Fibroblast of lung (primary cell): ENCODE measurements at regions not wholly inside any gene's neighbourhood (a gene's known extent, or its start where the extent isn't known, plus 50 kb on each side); places are given as distances from the start of the nearest gene placed in this dataset.
"Not testable (repeated sequence)": the region's sequence is repeated elsewhere in the genome, so short reads cannot be mapped to it uniquely, and the experiment has no call there.

ENCODE experiments used
- DNase-seq, 2 donors: peaks; one replicate each; pipeline versions ENCODE4 v3.0.0 to v3.0.0-alpha.2; 2010; ENCODE audit warnings: low read depth in 2 of 2
- H2AFZ ChIP-seq: 2 replicates; pipeline ENCODE4 v1.5.1; 2012; ENCODE audit warnings: low read length, control low read depth, inconsistent platforms
- H3K27ac ChIP-seq: 2 replicates; pipeline ENCODE4 v1.5.1; 2011; ENCODE audit warnings: low read length, control low read depth; ENCODE audit not compliant: insufficient read depth
- H3K27me3 ChIP-seq: 2 replicates; pipeline ENCODE4 v1.5.1; 2011; ENCODE audit warnings: mild to moderate bottlenecking, low read length; ENCODE audit not compliant: control insufficient read depth, insufficient read depth
- H3K36me3 ChIP-seq: 2 replicates; pipeline ENCODE4 v1.5.1; 2011; ENCODE audit warnings: low read length; ENCODE audit not compliant: control insufficient read depth, insufficient read depth
- H3K4me1 ChIP-seq: 2 replicates; pipeline ENCODE4 v1.5.1; 2011; ENCODE audit warnings: low read length; ENCODE audit not compliant: control insufficient read depth, insufficient read depth; ENCODE audit errors: extremely low read depth
- H3K4me2 ChIP-seq: 2 replicates; pipeline ENCODE4 v1.5.1; 2011; ENCODE audit warnings: low read length, control low read depth; ENCODE audit not compliant: insufficient read depth; ENCODE audit errors: extremely low read depth
- H3K4me3 ChIP-seq, 4 experiments: fragments of 200-600 bp in 1 of 4; sonication (generic) in 1 of 4; replicated peaks in 1 of 4; 2 replicates each; pipeline ENCODE4 v1.5.1; 2011 to 2016; ENCODE audit warnings: low read length in 4 of 4, low read depth in 3 of 4, mild to moderate bottlenecking in 3 of 4, control low read depth in 2 of 4, inconsistent platforms in 1 of 4, mixed read lengths in 1 of 4; ENCODE audit not compliant: insufficient read depth in 1 of 4; ENCODE audit errors: control extremely low read depth in 1 of 4
- H3K79me2 ChIP-seq: 2 replicates; pipeline ENCODE4 v1.5.1; 2012; ENCODE audit warnings: mild to moderate bottlenecking, low read length, inconsistent platforms; ENCODE audit not compliant: control insufficient read depth, insufficient read depth
- H3K9ac ChIP-seq: 2 replicates; pipeline ENCODE4 v1.5.1; 2011; ENCODE audit warnings: mild to moderate bottlenecking, low read length, control low read depth; ENCODE audit not compliant: insufficient read depth
- H3K9me3 ChIP-seq: 2 replicates; pipeline ENCODE4 v1.5.1; 2012; ENCODE audit warnings: low read depth, low read length; ENCODE audit not compliant: control insufficient read depth, insufficient read depth
- H4K20me1 ChIP-seq: 2 replicates; pipeline ENCODE4 v1.5.1; 2011; ENCODE audit warnings: low read length; ENCODE audit not compliant: control insufficient read depth, insufficient read depth; ENCODE audit errors: extremely low read depth

DNA sequence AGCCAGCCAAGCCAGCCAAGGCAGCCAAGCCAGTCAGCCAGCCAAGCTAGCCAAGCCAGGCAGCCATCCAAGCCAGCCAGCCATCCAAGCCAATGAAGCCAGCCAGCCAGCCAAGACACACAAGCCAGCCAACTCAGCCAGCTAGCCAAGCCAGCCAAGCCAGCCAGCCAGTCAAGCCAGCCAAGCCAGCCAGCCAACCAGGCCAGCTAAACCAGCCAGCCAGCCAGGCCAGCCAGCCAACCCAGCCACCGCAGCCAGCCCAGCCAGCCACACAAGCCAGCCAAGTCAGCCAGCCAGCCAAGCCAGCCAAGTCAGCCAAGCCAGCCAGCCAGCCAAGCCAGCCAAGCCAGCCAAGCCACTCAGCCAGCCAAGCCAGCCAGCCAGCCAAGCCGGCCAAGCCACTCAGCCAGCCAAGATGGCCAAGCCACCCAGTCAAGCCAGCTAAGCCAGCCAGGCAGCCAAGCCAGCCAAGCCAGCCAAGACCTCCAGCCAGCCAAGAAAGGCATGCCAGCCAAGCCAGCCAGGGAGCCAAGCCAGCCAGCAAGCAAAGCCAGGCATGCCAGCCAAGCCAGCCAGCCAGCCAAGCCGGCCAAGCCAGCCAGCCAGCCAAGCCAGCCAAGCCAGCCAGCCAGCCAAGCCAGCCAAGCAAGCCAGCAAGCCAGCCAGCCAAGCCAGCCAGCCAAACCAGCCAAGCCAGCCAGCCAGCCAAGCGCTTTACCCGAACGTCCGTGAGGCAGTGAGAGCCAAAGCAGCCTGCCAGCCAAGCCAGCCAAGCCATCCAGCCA, 335.7 kb upstream of the PLGLB2 start:
- not testable (repeated sequence) for H4K20me1 ChIP-seq, H3K4me3 ChIP-seq, H3K9ac ChIP-seq, H3K9me3 ChIP-seq, H3K36me3 ChIP-seq, DNase-seq, H3K79me2 ChIP-seq, H2AFZ ChIP-seq, H3K27me3 ChIP-seq, H3K4me1 ChIP-seq, H3K27ac ChIP-seq, H3K4me2 ChIP-seq

DNA sequence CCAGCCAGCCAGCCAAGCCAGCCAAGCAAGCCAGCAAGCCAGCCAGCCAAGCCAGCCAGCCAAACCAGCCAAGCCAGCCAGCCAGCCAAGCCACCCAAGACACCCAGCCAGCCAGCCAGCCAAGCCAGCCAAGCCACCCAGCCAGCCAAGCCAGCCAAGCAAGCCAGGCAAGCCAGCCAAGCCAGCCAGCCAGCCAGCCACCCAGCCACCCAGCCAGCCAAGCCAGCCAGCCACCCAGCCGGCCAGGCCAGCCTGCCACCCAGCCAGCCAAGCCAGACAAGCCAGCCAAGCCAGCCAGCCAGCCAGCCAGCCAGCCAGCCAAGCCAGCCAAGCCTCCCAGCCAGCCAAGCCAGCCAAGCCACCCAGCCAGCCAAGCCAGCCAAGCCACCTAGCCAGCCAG, 333.6 kb upstream of the PLGLB2 start:
- H4K20me1 ChIP-seq, H3K4me3 ChIP-seq, H3K9me3 ChIP-seq, H3K9ac ChIP-seq, H3K79me2 ChIP-seq, H3K4me2 ChIP-seq, H3K27me3 ChIP-seq, H3K27ac ChIP-seq, H3K4me1 ChIP-seq, H2AFZ ChIP-seq, H3K36me3 ChIP-seq, DNase-seq: not testable (repeated sequence)

DNA sequence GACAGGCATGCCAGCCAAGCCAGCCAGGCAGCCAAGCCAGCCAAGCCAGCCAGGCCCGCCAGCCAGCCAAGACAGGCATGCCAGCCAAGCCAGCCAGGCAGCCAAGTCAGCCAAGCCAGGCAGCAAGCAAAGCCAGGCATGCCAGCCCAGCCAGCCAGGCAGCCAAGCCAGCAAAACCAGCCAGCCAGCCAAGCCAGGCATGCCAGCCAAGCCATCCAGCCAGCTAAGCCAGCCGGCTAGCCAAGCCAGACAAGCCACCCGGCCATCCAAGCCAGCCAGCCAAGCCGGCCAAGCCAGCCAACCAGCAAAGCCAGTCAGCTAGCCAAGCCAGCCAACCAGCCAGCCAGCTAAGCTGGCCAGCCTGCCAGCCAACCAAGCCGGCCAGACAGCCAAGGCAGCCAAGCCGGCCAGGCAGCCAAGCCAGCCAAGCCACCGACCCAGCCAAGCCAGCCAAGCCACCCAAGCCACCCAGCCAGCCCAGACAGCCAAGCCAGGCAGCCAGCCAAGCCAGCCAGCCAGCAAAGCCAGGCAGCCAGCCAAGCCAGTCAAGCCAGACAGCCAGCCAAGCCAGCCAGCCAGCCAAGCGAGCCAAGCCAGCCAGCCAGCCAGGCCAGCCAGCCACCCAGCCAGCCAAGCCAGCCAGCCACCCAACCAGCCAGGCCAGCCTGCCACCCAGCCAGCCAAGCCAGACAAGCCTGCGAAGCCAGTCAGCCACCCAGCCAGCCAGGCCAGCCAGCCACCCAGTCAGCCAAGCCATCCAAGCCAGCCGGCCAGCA, 332.9 kb upstream of the PLGLB2 start:
- not testable (repeated sequence) for H2AFZ ChIP-seq, H3K9me3 ChIP-seq, DNase-seq, H3K4me1 ChIP-seq, H3K79me2 ChIP-seq, H3K9ac ChIP-seq, H3K27ac ChIP-seq, H3K4me3 ChIP-seq, H3K36me3 ChIP-seq, H4K20me1 ChIP-seq, H3K4me2 ChIP-seq, H3K27me3 ChIP-seq

DNA sequence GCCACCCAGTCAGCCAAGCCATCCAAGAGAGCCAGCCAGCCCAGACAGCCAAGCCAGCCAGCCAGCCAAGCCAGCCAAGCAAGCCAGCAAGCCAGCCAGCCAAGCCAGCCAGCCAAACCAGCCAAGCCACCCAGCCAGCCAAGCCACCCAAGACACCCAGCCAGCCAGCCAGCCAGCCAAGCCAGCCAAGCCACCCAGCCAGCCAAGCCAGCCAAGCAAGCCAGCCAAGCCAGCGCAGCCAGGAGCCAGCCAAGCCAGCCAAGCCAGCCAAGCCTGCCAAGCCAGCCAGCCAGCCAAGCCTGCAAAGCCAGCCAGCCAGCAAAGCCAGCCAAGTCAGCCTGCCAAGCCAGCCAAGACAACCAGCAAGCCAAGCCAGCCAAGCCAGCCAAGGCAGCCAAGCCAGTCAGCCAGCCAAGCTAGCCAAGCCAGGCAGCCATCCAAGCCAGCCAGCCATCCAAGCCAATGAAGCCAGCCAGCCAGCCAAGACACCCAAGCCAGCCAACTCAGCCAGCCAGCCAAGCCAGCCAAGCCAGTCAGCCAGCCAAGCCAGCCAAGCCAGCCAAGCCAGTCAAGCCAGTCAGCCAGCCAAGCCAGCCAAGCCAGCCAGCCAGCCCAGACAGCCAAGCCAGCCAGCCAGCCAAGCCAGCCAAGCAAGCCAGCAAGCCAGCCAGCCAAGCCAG, 332.2 kb upstream of the PLGLB2 start:
- not testable (repeated sequence) for H4K20me1 ChIP-seq, H3K4me3 ChIP-seq, H3K9ac ChIP-seq, H3K4me2 ChIP-seq, H3K36me3 ChIP-seq, H3K9me3 ChIP-seq, H2AFZ ChIP-seq, H3K4me1 ChIP-seq, H3K27ac ChIP-seq, DNase-seq, H3K27me3 ChIP-seq, H3K79me2 ChIP-seq

DNA sequence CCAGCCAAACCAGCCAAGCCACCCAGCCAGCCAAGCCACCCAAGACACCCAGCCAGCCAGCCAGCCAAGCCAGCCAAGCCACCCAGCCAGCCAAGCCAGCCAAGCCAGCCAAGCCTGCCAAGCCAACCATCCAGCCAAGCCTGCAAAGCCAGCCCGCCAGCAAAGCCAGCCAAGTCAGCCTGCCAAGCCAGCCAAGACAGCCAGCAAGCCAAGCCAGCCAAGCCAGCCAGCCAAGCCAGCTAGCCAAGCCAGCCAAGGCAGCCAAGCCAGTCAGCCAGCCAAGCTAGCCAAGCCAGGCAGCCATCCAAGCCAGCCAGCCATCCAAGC, 331.7 kb upstream of the PLGLB2 start:
- H3K4me1 ChIP-seq, DNase-seq, H3K4me2 ChIP-seq, H3K36me3 ChIP-seq, H4K20me1 ChIP-seq, H3K9me3 ChIP-seq, H3K9ac ChIP-seq, H3K4me3 ChIP-seq, H3K27me3 ChIP-seq, H2AFZ ChIP-seq, H3K27ac ChIP-seq, H3K79me2 ChIP-seq: not testable (repeated sequence)

DNA sequence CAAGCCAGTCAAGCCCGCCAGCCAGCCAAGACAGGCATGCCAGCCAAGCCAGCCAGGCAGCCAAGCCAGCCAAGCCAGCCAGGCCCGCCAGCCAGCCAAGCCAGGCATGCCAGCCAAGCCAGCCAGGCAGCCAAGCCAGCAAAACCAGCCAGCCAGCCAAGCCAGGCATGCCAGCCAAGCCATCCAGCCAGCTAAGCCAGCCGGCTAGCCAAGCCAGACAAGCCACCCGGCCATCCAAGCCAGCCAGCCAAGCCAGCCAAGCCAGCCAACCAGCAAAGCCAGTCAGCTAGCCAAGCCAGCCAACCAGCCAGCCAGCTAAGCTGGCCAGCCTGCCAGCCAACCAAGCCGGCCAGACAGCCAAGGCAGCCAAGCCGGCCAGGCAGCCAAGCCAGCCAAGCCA, 330.7 kb upstream of the PLGLB2 start:
- H3K27ac ChIP-seq, H2AFZ ChIP-seq, H3K27me3 ChIP-seq, H3K9ac ChIP-seq, H3K4me3 ChIP-seq, H3K36me3 ChIP-seq, H4K20me1 ChIP-seq, H3K4me2 ChIP-seq, H3K79me2 ChIP-seq, DNase-seq, H3K9me3 ChIP-seq, H3K4me1 ChIP-seq: not testable (repeated sequence)
